ENCODE measurements at regions not wholly inside any gene's neighbourhood (a gene's known extent, or its start where the extent isn't known, plus 50 kb on each side); places are given as distances from the start of the nearest gene placed in this dataset.

DNA sequence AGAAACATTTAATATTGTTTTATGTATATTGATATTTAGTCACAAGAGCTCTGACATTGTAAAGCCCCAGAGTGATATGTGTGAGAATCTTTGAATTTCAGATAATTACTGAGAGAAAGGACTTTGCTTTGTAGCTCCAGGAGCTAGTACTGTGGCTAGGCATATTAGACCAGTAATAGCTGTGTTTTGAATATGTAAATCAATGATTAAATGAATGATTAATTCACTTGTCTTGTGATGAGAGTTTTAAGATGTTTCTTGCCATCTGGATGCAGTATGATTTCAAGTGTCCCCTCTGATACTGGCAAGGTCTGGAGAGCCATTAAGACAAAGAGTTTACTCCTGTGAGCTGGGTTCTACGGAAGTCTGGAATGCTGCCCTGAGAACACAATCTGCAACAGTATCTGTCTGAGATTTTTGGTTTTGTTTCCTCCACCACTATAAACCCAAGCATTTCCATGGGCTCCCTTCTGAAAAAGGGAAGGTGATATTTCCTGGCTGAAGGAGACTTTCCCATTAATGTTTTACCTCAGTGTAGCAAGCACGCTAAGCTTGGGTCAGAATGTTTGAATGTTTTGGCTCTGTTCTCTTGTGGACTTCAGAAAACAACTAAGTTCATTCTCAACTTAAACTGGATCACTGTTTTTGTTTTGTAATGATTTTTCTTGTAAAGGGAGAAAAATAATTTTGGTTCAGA, 61.3 kb upstream of the BICC1 start:
- H3K27me3 ChIP-seq = peaks cover 0 to 7% (median 0%) of the 10 kb centered on the region in 4 donors
- H3K9me3 ChIP-seq = peaks cover 0 to 8% (median 0%) of the 10 kb centered on the region in 4 donors
- 62% methylated on average over 2 of the region's 2 CpGs for WGBS
- TF ChIP-seq POLR2A (IDR thresholded peaks at IDR 0.05; ENCODE audit: low read depth) (no peak), EP300 (IDR thresholded peaks at IDR 0.05) (no peak), POLR2AphosphoS5 (IDR thresholded peaks at IDR 0.05) (no peak)
- TF ChIP-seq, protein P1, sequence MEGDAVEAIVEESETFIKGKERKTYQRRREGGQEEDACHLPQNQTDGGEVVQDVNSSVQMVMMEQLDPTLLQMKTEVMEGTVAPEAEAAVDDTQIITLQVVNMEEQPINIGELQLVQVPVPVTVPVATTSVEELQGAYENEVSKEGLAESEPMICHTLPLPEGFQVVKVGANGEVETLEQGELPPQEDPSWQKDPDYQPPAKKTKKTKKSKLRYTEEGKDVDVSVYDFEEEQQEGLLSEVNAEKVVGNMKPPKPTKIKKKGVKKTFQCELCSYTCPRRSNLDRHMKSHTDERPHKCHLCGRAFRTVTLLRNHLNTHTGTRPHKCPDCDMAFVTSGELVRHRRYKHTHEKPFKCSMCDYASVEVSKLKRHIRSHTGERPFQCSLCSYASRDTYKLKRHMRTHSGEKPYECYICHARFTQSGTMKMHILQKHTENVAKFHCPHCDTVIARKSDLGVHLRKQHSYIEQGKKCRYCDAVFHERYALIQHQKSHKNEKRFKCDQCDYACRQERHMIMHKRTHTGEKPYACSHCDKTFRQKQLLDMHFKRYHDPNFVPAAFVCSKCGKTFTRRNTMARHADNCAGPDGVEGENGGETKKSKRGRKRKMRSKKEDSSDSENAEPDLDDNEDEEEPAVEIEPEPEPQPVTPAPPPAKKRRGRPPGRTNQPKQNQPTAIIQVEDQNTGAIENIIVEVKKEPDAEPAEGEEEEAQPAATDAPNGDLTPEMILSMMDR (IDR thresholded peaks at IDR 0.05) = no peak
- H3K36me3 ChIP-seq = no peaks in the 10 kb centered on the region
- H3K27ac ChIP-seq (replicated peaks in 1 of 4) = no peak overlapping the region
- no peak for DNase-seq (ENCODE audit: extremely low spot score)
- H3K4me3 ChIP-seq = no peak overlapping the region
- H3K4me1 ChIP-seq = no peaks in the 10 kb centered on the region
- intact Hi-C loops (cut with DNase I) = no loop called here

DNA sequence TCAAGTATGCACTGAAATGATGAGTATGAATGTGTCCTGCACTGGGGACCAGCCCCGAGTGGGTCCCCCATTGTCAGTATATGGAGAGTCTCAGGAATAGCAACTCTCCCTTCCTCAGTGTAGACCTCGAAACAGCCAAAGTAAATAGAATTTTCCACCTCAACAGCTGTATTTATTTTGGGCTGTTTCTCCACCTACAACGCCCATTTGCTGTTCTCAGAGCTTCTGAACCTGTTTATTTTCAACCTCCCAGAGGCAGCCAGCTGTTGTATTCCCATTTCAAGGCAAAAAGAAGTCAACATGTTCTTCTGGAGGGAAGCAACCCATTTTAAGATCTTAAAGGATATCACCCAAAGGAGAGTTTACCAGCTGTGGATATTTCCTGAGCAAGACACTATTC, 59.6 kb upstream of the BICC1 start:
- Histone ChIP-seq H3K27me3 (peaks cover 0 to 6% (median 0%) of the 10 kb centered on the region in 4 donors), H3K9me3 (peaks cover 0 to 6% (median 0%) of the 10 kb centered on the region in 4 donors), H3K36me3 (no peaks in the 10 kb centered on the region), H3K4me3 (no peak overlapping the region), H3K4me1 (no peaks in the 10 kb centered on the region), H3K27ac (replicated peaks in 1 of 4) (no peak overlapping the region)
- 63% methylated on average over 3 of the region's 3 CpGs for WGBS
- no peak for TF ChIP-seq EP300 (IDR thresholded peaks at IDR 0.05)
- DNase-seq (ENCODE audit: extremely low spot score) = no peak
- intact Hi-C loops (cut with DNase I) = no loop called here

DNA sequence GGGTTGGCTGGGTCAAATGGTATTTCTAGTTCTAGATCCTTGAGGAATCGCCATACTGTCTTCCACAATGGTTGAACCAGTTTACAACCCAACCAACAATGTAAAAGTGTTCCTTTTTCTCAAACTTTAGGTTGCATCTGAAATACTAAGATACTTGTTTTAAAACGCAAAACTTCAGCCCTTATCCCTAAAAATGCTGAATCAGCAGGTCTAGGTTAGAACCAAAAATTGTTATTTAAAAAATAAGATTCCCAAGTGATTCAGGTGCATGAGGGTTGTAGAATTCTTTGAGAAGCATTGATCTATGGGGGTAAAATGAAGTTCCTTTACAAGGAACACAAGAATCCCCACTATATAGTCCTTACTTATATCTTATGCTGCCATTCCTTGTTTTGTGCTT, 56.5 kb upstream of the BICC1 start:
- TF ChIP-seq, protein P1 (IDR thresholded peaks at IDR 0.05) = no peak
- TF ChIP-seq EP300 (IDR thresholded peaks at IDR 0.05) (no peak), POLR2AphosphoS5 (IDR thresholded peaks at IDR 0.05) (no peak)
- Histone ChIP-seq H3K36me3 (no peaks in the 10 kb centered on the region), H3K4me1 (no peaks in the 10 kb centered on the region), H3K27ac (replicated peaks in 1 of 4) (no peak overlapping the region), H3K4me3 (no peak overlapping the region), H3K27me3 (no peaks in the 10 kb centered on the region), H3K9me3 (peaks cover 0 to 5% (median under 1%) of the 10 kb centered on the region in 4 donors)
- intact Hi-C loops (cut with DNase I) = no loop called here
- 85% methylated on average over 2 of the region's 2 CpGs for WGBS
- DNase-seq (ENCODE audit: extremely low spot score) = no peak

DNA sequence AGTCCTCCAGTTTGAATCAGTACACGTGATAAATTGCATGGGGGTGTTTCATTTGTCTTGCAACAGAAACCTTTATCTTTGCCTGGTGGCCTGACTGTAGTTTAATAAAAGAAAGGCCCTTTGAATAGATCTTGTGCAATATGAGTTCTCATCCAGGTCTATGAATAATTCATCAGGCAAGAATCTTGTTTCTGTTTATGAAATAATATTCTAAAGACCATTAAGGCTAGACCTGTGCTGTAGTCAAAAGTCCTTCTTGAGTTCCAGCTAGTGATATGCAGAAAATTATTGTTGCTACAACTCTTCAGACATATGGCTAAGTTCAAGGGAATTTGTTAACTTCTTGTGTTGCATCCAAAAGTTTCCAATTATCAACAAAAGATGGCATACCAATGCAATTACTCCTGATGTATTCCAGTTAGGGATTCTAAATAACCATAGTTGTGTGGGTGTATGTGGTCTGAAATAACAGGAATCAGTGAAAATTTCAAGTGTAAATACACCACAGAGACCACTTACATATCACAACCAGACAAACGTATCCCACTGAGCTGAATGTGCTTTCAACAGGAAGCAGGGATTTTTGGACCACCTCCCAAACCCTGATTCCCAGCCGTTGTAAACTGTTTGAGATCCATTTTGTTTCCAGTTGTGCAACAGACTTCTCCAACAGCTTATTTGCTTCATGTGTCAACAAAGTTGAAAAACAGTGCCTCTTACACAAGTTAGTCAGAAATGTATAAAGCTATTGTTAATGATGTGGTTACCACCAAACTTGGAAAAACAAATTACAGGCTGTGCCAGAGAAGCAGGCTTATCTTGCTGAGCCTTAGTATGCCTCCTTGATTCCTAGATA, 54.7 kb upstream of the BICC1 start:
- DNase-seq (ENCODE audit: extremely low spot score) = no peak
- WGBS = 28% methylated on average over 3 of the region's 3 CpGs
- Histone ChIP-seq H3K27ac (replicated peaks in 1 of 4) (peak overlapping the region in 2 of 4 donors; percentile 24 to 45), H3K27me3 (no peaks in the 10 kb centered on the region), H3K9me3 (peaks cover 0 to 12% (median 5%) of the 10 kb centered on the region in 4 donors), H3K36me3 (no peaks in the 10 kb centered on the region), H3K4me1 (no peaks in the 10 kb centered on the region), H3K4me3 (no peak overlapping the region)
- TF ChIP-seq POLR2AphosphoS5 (IDR thresholded peaks at IDR 0.05) = peak in 1 of 2 donors; percentile 60
- TF ChIP-seq, protein P1 (IDR thresholded peaks at IDR 0.05) = no peak
- TF ChIP-seq POLR2A (IDR thresholded peaks at IDR 0.05; ENCODE audit: low read depth) = no peak
- intact Hi-C loops (cut with DNase I) = no loop called here

DNA sequence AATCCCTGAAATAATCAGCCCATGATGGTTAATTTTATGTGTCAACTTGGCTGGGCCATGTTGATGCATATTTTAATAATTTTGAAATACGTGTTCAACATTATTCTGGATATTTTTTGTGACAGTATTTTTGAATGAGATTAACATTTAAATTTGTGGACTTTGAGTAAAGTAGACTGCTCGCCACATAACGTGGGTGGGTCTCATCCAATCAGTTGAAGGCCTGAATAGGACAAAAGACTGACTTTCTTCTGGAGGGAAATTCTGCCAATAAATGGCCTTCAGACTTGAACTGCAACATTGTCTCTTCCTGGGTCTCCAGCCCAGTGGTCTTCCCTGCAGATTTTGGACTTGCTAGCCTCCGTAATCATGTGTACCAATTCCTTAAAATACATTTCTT, 53.6 kb upstream of the BICC1 start:
- Histone ChIP-seq H3K9me3 (peaks cover 0 to 14% (median 5%) of the 10 kb centered on the region in 4 donors), H3K4me1 (no peaks in the 10 kb centered on the region), H3K36me3 (no peaks in the 10 kb centered on the region), H3K27ac (replicated peaks in 1 of 4) (no peak overlapping the region), H3K4me3 (no peak overlapping the region), H3K27me3 (no peaks in the 10 kb centered on the region)
- DNase-seq (ENCODE audit: extremely low spot score) = no peak
- TF ChIP-seq POLR2AphosphoS5 (IDR thresholded peaks at IDR 0.05) (no peak), EP300 (IDR thresholded peaks at IDR 0.05) (no peak), POLR2A (IDR thresholded peaks at IDR 0.05; ENCODE audit: low read depth) (no peak)
- TF ChIP-seq, protein P1 (IDR thresholded peaks at IDR 0.05) = no peak
- WGBS = 93% methylated on average over 4 of the region's 4 CpGs
- intact Hi-C loops (cut with DNase I) = no loop called here
